ENCODE measurements at regions not wholly inside any gene's neighbourhood (a gene's known extent, or its start where the extent isn't known, plus 50 kb on each side); places are given as distances from the start of the nearest gene placed in this dataset.

GRCh38 chr2:217525076-217525475 lies 477.7 kb downstream of the TNS1 start:
- Histone ChIP-seq H3K36me3 (ENCODE audit: insufficient read depth, low read length) (no peaks in the 10 kb centered on the region), H3K4me2 (ENCODE audit: insufficient read depth, low read length) (no peak overlapping the region), H3K27me3 (ENCODE audit: insufficient read depth, low read length, poor library complexity) (peaks cover 10% of the 10 kb centered on the region), H3K27ac (ENCODE audit: low read length) (no peak overlapping the region), H2AFZ (ENCODE audit: low read depth, low read length) (no peak overlapping the region), H3K9me3 (ENCODE audit: insufficient read depth, low read length, severe bottlenecking) (no peaks in the 10 kb centered on the region), H3K4me1 (ENCODE audit: insufficient read depth, low read length) (no peaks in the 10 kb centered on the region), H4K20me1 (ENCODE audit: insufficient read depth, low read length) (no peaks in the 10 kb centered on the region), H3K4me3 (ENCODE audit: low read depth in 1 of 2, low read length in 2 of 2) (no peak overlapping the region), H3K9ac (ENCODE audit: low read depth, low read length) (no peak overlapping the region), H3K79me2 (ENCODE audit: insufficient read depth, low read length) (no peaks in the 10 kb centered on the region)
- TF ChIP-seq EZH2 (IDR thresholded peaks at IDR 0.05; ENCODE audit: borderline replicate concordance, low read depth, low read length, severe bottlenecking), result no peak
- TF ChIP-seq CTCF (IDR thresholded peaks at IDR 0.05; ENCODE audit: borderline replicate concordance, extremely low read depth, low read length, poor library complexity, severe bottlenecking), result no peak
- ATAC-seq (ENCODE audit: insufficient read depth, low read depth) (no peak), DNase-seq (no peak)

- no peaks in the 10 kb centered on the region for H3K4me1 ChIP-seq (ENCODE audit: insufficient read depth, low read length)
- no peak overlapping the region for H3K27ac ChIP-seq (ENCODE audit: low read length)
- no peaks in the 10 kb centered on the region for H3K9me3 ChIP-seq (ENCODE audit: insufficient read depth, low read length, severe bottlenecking)
- H3K27me3 ChIP-seq (ENCODE audit: insufficient read depth, low read length, poor library complexity), result peaks cover 10% of the 10 kb centered on the region
- DNase-seq, result no peak
- H3K4me3 ChIP-seq (ENCODE audit: low read depth in 1 of 2, low read length in 2 of 2), result no peak overlapping the region
- H3K9ac ChIP-seq (ENCODE audit: low read depth, low read length), result no peak overlapping the region
- H3K4me2 ChIP-seq (ENCODE audit: insufficient read depth, low read length), result no peak overlapping the region
- TF ChIP-seq EZH2 (IDR thresholded peaks at IDR 0.05; ENCODE audit: borderline replicate concordance, low read depth, low read length, severe bottlenecking) (no peak), CTCF (IDR thresholded peaks at IDR 0.05; ENCODE audit: borderline replicate concordance, extremely low read depth, low read length, poor library complexity, severe bottlenecking) (no peak)
- no peak overlapping the region for H2AFZ ChIP-seq (ENCODE audit: low read depth, low read length)
- no peaks in the 10 kb centered on the region for H4K20me1 ChIP-seq (ENCODE audit: insufficient read depth, low read length)
- no peak for ATAC-seq (ENCODE audit: insufficient read depth, low read depth)
- H3K36me3 ChIP-seq (ENCODE audit: insufficient read depth, low read length), result no peaks in the 10 kb centered on the region
- H3K79me2 ChIP-seq (ENCODE audit: insufficient read depth, low read length), result no peaks in the 10 kb centered on the region
Measured at GRCh38 chr2:217523286-217523685, 479.5 kb downstream of the TNS1 start.

GRCh38 chr2:217521820-217522219 lies 481.0 kb downstream of the TNS1 start:
- Histone ChIP-seq H3K4me1 (ENCODE audit: insufficient read depth, low read length) (no peaks in the 10 kb centered on the region), H4K20me1 (ENCODE audit: insufficient read depth, low read length) (no peaks in the 10 kb centered on the region), H3K36me3 (ENCODE audit: insufficient read depth, low read length) (no peaks in the 10 kb centered on the region), H3K4me2 (ENCODE audit: insufficient read depth, low read length) (no peak overlapping the region), H3K9ac (ENCODE audit: low read depth, low read length) (no peak overlapping the region), H3K9me3 (ENCODE audit: insufficient read depth, low read length, severe bottlenecking) (no peaks in the 10 kb centered on the region), H3K27ac (ENCODE audit: low read length) (no peak overlapping the region), H3K27me3 (ENCODE audit: insufficient read depth, low read length, poor library complexity) (peaks cover 10% of the 10 kb centered on the region), H2AFZ (ENCODE audit: low read depth, low read length) (no peak overlapping the region), H3K79me2 (ENCODE audit: insufficient read depth, low read length) (no peaks in the 10 kb centered on the region), H3K4me3 (ENCODE audit: low read depth in 1 of 2, low read length in 2 of 2) (no peak overlapping the region)
- TF ChIP-seq EZH2 (IDR thresholded peaks at IDR 0.05; ENCODE audit: borderline replicate concordance, low read depth, low read length, severe bottlenecking), result no peak
- no peak for TF ChIP-seq CTCF (IDR thresholded peaks at IDR 0.05; ENCODE audit: borderline replicate concordance, extremely low read depth, low read length, poor library complexity, severe bottlenecking)
- ATAC-seq (ENCODE audit: insufficient read depth, low read depth) (no peak), DNase-seq (no peak)
